ENCODE measurements at regions not wholly inside any gene's neighbourhood (a gene's known extent, or its start where the extent isn't known, plus 50 kb on each side); places are given as distances from the start of the nearest gene placed in this dataset.

GRCh38 chr17:68184816-68185436 lies 62.9 kb upstream of the AMZ2 start:
- DNase-seq (ENCODE audit: low read depth in 2 of 2), result peak; percentile 40 to 45

- no peak for DNase-seq (ENCODE audit: low read depth in 2 of 2)
These were observed 62.0 kb upstream of the AMZ2 start for GRCh38 chr17:68185820-68186219.

GRCh38 chr17:68190495-68190894 lies 57.3 kb upstream of the AMZ2 start:
- DNase-seq (ENCODE audit: low read depth in 2 of 2), result no peak

GRCh38 chr17:68195667-68196393 lies 52.0 kb upstream of the AMZ2 start:
- no peak for DNase-seq (ENCODE audit: low read depth in 2 of 2)

GRCh38 chr17:68196394-68197090 lies 51.3 kb upstream of the AMZ2 start:
- no peak for DNase-seq (ENCODE audit: low read depth in 2 of 2)

GRCh38 chr17:68197091-68197996 lies 50.5 kb upstream of the AMZ2 start:
- DNase-seq (ENCODE audit: low read depth in 2 of 2), result no peak

- DNase-seq (ENCODE audit: low read depth in 2 of 2), result no peak
These were observed 49.6 kb upstream of the AMZ2 start for GRCh38 chr17:68197997-68198930.
